ENCODE measurements at regions not wholly inside any gene's neighbourhood (a gene's known extent, or its start where the extent isn't known, plus 50 kb on each side); places are given as distances from the start of the nearest gene placed in this dataset.

DNA sequence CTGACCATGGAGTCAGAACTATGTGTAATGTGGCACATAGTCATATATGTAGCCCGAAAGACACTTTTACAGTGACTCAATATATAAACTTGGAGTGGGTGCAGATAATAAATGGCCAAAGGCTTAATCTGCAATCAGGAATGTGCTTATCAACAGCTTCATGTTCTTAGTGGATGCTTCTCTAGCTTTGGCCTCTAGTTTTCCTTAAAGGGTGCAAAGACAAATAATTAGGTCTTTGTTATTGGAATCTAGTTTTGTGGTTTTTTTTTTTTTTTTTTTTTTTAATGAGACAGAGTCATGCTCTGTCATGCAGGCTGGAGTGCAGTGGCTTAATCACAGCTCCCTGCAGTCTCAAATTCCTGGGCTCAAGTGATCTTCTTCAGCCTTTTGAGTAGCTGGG lies 625.6 kb downstream of the EPHA4 start:
- Histone ChIP-seq H3K4me1 (ENCODE audit: insufficient read depth, low read length) (no peaks in the 10 kb centered on the region), H3K27ac (ENCODE audit: low read depth in 1 of 2, low read length in 2 of 2) (no peak overlapping the region), H3K27me3 (ENCODE audit: control insufficient read depth in 1 of 2, insufficient read depth in 2 of 2, low read length in 2 of 2) (no peaks in the 10 kb centered on the region), H3K4me3 (ENCODE audit: low read length) (no peak overlapping the region), H3K9me3 (ENCODE audit: control insufficient read depth in 1 of 2, insufficient read depth in 1 of 2, low read length in 2 of 2) (no peaks in the 10 kb centered on the region), H3K36me3 (ENCODE audit: insufficient read depth, low read length) (no peaks in the 10 kb centered on the region)
- DNase-seq (no peak), ATAC-seq (ENCODE audit: poor library complexity) (no peak)
- intact Hi-C loops (cut with DNase I, micrococcal nuclease), result no loop called here
- ChIA-PET CTCF (no interaction called here), POLR2A (no interaction called here)
- no peak for TF ChIP-seq CTCF (IDR thresholded peaks at IDR 0.05)
- Mint-ChIP-seq H3K4me1 (ENCODE audit: low read depth) (no peaks in the 10 kb centered on the region), H3K9me3 (no peaks in the 10 kb centered on the region), H3K27ac (no peak overlapping the region), H3K36me3 (ENCODE audit: low read depth) (no peaks in the 10 kb centered on the region), H3K4me3 (no peak overlapping the region), H3K27me3 (peaks cover 4% of the 10 kb centered on the region)

DNA sequence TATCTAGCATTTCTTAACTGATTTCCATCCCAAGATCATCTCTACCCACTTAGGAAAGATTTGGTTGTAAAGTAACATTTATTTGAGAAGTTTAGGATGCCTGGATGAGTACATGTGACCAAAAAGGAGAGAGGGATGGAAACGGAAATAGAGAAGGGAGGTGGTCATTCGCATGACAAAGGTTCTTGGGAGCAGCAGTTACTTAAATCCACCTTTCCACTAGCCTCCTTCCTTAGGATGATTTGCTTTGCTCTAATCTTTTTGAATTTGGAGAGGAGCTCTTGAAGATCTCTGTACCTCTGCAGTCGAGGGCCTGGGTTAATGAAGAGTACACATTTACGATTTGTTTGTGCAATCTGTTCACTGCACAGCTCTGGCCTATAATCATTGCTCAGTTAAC lies 623.5 kb downstream of the EPHA4 start:
- intact Hi-C loops (cut with DNase I, micrococcal nuclease), result no loop called here
- POLR2A ChIA-PET, result no interaction called here
- Histone ChIP-seq H3K36me3 (ENCODE audit: insufficient read depth, low read length) (no peaks in the 10 kb centered on the region), H3K4me3 (ENCODE audit: low read length) (no peak overlapping the region), H3K27ac (ENCODE audit: low read depth in 1 of 2, low read length in 2 of 2) (no peak overlapping the region), H3K9me3 (ENCODE audit: control insufficient read depth in 1 of 2, insufficient read depth in 1 of 2, low read length in 2 of 2) (no peaks in the 10 kb centered on the region), H3K27me3 (ENCODE audit: control insufficient read depth in 1 of 2, insufficient read depth in 2 of 2, low read length in 2 of 2) (no peaks in the 10 kb centered on the region), H3K4me1 (ENCODE audit: insufficient read depth, low read length) (no peaks in the 10 kb centered on the region)
- Mint-ChIP-seq H3K27ac (no peak overlapping the region), H3K27me3 (peaks cover 4% of the 10 kb centered on the region), H3K4me3 (no peak overlapping the region), H3K36me3 (ENCODE audit: low read depth) (no peaks in the 10 kb centered on the region), H3K4me1 (ENCODE audit: low read depth) (no peaks in the 10 kb centered on the region), H3K9me3 (peaks cover 2% of the 10 kb centered on the region)
- CTCF ChIA-PET, result no interaction called here
- no peak for ATAC-seq (ENCODE audit: poor library complexity)
- DNase-seq, result no peak
- TF ChIP-seq CTCF (IDR thresholded peaks at IDR 0.05), result no peak

DNA sequence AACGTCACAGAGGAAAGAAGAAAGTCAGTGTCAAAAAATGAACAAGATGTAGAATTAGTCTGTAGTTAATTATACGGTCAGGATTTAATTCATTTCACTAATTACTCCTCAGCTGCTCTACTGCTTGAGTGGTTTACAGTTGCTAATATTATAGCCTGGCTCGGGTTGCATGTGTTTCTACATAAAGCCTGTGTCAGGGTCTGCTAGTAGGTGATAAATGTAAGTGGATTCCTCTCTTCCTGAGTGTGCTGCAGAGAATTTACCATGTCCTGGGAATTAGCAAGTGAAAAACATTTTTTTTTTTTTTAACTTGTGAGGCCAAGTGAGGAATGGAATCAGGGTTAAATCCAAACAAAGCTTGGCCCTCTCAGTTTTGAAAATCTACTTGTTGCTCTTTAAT lies 622.6 kb downstream of the EPHA4 start:
- peaks cover 4% of the 10 kb centered on the region for H3K27me3 Mint-ChIP-seq
- DNase-seq (no peak), ATAC-seq (ENCODE audit: poor library complexity) (no peak)
- H3K9me3 ChIP-seq (ENCODE audit: control insufficient read depth in 1 of 2, insufficient read depth in 1 of 2, low read length in 2 of 2), result no peaks in the 10 kb centered on the region
- H3K4me1 Mint-ChIP-seq (ENCODE audit: low read depth), result no peaks in the 10 kb centered on the region
- H3K36me3 ChIP-seq (ENCODE audit: insufficient read depth, low read length), result no peaks in the 10 kb centered on the region
- no peaks in the 10 kb centered on the region for H3K36me3 Mint-ChIP-seq (ENCODE audit: low read depth)
- no peak overlapping the region for H3K4me3 ChIP-seq (ENCODE audit: low read length)
- intact Hi-C loops (cut with DNase I, micrococcal nuclease), result no loop called here
- H3K4me1 ChIP-seq (ENCODE audit: insufficient read depth, low read length), result no peaks in the 10 kb centered on the region
- no peaks in the 10 kb centered on the region for H3K27me3 ChIP-seq (ENCODE audit: control insufficient read depth in 1 of 2, insufficient read depth in 2 of 2, low read length in 2 of 2)
- no peak for TF ChIP-seq CTCF (IDR thresholded peaks at IDR 0.05)
- CTCF ChIA-PET, result no interaction called here
- POLR2A ChIA-PET, result no interaction called here
- H3K27ac ChIP-seq (ENCODE audit: low read depth in 1 of 2, low read length in 2 of 2), result no peak overlapping the region
- peaks cover 2% of the 10 kb centered on the region for H3K9me3 Mint-ChIP-seq
- no peak overlapping the region for H3K27ac Mint-ChIP-seq
- no peak overlapping the region for H3K4me3 Mint-ChIP-seq
